ENCODE measurements at regions not wholly inside any gene's neighbourhood (a gene's known extent, or its start where the extent isn't known, plus 50 kb on each side); places are given as distances from the start of the nearest gene placed in this dataset.

GRCh38 chr2:30336978-30337841 is 105.9 kb downstream of the LBH start:
- peak overlapping the region; percentile 11; the same call in 1 of the 2 replicates for H3K4me3 ChIP-seq (ENCODE audit: low read length)
- peak; percentile 76 for DNase-seq (ENCODE audit: low read depth, low spot score)

- no peak for DNase-seq (ENCODE audit: low read depth, low spot score)
- H3K4me3 ChIP-seq (ENCODE audit: low read length) = no peak overlapping the region
Observed at GRCh38 chr2:30338475-30338874, 107.1 kb downstream of the LBH start.

DNA sequence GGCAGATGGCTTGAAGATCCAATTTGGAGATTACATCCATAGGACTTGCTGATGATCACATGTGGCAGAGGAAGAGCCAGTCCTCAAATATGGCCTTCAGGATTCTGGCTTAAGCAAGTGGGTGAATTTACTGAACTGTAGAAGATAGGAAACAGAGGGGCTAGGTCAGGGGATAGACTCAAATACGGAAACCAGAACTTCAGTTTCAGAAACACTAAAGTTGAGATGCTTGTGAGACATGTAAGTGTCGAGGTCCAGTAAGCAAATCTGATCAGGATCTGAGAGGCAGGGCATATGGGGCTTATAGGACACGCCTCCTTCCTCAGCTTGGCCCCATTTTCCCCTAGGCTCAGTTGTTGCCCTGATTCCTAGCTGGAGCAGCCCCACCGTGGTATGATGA is 107.7 kb downstream of the LBH start:
- H3K4me3 ChIP-seq (ENCODE audit: low read length) = no peak overlapping the region
- no peak for DNase-seq (ENCODE audit: low read depth, low spot score)

DNA sequence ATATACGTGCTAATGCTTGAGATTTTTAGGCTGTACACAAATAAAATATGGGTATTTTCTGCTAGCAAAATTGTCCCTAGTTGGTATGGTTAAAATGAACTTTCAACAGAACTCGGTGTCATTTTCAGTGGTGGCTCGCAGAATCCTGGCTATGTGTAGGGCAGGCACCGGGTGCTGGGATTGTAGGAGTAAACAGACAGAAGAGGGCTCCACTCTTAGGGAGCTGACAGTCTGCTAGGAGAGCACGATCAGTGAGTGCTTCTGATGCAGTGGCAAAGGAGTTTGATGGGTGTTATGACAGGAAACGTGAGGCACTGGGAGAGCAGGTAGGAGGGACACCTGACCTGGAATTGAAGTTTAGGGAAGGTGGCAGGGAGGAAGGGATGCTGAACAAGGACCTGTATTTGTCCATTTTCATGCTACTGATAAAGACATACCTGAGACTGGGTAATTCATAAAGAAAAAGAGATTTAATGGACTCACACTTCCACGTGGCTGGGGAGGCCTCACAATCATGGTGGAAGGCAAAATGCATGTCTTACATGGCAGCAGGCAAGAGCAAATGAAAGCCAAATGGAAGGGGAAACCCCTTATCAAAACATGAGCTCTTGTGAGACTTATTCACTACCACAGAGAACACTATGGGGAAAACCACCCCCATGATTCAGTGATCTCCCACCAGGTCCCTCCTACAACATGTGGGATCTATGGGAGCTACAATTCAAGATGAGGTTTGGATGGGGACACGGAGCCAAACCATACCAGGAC is 105.4 kb upstream of the LCLAT1 start:
- no peak for DNase-seq (ENCODE audit: low read depth, low spot score)
- no peak overlapping the region for H3K4me3 ChIP-seq (ENCODE audit: low read length)

DNA sequence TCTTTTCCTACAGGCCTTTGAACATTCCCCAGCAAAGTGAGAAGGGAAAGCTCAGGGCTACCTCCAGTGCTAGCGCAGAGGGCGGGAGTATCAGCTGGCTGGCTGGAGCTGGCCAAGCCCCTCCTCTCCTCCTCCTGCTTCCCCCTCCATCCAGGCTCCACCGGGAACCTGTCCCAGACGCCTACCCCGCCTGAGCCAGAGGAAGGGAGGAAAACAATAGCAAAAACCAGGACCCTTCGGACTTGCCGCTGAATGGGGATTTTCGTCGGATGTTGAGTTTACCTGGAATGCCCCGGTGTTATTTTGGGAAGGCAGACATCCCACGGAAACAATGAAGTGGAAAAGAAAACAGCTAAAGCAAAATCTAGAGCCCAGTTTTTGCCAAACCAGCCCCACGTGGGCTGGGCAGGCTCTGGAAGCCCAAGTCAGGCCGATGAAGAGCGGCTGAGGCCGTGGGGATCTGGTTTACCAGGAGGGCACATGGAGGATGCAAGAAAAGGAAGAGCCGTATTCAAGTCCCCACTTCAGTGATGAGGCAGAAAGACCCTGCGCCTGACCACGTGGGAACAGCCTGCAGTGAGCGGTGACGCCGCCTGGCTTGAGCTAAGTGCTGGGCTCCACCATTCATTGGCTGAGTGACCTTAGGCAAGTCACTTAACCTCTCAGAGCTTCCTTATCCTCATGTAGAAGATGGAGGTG is 100.4 kb upstream of the LCLAT1 start:
- H3K4me3 ChIP-seq (ENCODE audit: low read length) = no peak overlapping the region
- DNase-seq (ENCODE audit: low read depth, low spot score) = no peak

DNA sequence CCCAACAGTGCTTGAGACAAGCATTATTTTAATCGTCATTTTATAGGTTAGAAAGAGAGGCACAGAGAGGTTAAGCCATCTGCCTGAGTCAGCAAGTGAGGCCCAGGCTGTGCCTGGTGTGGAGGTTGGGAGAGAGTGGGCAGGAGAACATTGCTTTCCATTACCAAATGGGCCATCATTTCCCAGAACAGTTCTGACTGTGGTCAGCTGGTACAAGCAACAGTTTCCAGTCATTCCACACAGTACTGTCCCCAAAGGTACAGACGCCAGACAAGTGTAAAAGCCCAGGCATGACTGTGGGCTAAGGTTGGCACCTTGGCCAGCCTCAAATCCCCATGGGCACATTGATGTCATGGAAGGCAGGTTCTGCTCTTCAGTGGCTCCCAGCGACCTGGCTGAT is 98.2 kb upstream of the LCLAT1 start:
- no peak overlapping the region for H3K4me3 ChIP-seq (ENCODE audit: low read length)
- no peak for DNase-seq (ENCODE audit: low read depth, low spot score)

GRCh38 chr2:30349691-30350090 is 97.4 kb upstream of the LCLAT1 start:
- no peak overlapping the region for H3K4me3 ChIP-seq (ENCODE audit: low read length)
- no peak for DNase-seq (ENCODE audit: low read depth, low spot score)

GRCh38 chr2:30351116-30351515 is 95.9 kb upstream of the LCLAT1 start:
- DNase-seq (ENCODE audit: low read depth, low spot score) = no peak
- H3K4me3 ChIP-seq (ENCODE audit: low read length) = no peak overlapping the region

DNA sequence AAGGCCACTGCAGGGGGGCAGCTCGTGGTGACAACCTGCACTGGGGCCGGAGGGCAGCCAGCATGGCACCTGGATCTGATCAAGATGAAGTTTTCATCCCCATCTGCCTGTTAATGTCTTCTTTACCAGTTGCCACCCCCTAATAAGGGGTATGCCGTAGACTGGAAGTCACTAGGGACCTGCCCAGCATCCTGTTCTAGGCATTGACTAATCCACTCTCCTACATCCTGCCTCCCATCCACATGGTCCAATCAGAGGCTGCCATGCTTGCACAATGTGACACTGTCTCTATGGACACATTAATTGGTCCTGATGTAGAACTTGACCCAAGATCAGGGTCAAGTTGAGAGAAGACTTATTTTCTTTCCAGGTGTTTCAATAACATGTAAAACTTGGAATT is 95.1 kb upstream of the LCLAT1 start:
- no peak for DNase-seq (ENCODE audit: low read depth, low spot score)
- no peak overlapping the region for H3K4me3 ChIP-seq (ENCODE audit: low read length)

DNA sequence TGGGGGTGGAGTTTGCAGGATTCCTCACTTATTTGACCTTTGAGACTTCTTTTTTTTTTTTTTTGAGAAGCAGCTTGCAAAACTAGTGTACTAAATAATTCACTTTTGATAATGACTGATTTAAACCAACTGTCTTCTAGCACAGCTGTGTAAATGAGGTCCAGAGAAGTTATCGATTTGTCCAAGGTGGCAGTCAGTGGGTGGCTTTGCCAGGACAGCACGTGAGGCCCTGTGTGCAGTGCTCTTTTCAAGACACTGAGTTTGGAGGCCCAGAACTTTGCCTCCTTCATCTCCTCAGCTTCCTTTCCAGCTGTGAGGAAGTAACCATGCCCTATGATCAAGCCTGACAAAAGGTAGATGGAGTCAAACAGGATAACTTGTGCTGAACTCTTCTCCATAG is 92.9 kb upstream of the LCLAT1 start:
- no peak for DNase-seq (ENCODE audit: low read depth, low spot score)
- no peak overlapping the region for H3K4me3 ChIP-seq (ENCODE audit: low read length)

DNA sequence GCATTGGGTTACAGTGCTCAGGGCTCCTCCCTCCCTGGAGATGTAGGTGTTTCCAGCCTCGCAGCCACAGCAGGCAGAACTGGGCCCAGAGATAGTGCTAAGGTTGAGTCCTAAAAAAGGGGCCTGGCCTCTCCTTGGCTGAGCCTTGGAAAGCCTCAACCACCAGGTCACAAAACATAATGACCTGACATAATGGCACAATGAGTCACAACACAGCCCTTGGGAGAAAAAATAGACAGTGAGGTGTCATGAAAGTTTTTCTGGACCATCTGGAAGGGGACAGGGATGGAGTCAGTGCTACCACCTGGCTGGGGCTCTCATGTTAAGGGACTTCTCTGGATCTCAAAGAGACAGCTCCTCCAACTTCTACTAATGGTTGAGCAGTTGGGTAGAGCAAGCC is 92.4 kb upstream of the LCLAT1 start:
- H3K4me3 ChIP-seq (ENCODE audit: low read length) = no peak overlapping the region
- no peak for DNase-seq (ENCODE audit: low read depth, low spot score)

DNA sequence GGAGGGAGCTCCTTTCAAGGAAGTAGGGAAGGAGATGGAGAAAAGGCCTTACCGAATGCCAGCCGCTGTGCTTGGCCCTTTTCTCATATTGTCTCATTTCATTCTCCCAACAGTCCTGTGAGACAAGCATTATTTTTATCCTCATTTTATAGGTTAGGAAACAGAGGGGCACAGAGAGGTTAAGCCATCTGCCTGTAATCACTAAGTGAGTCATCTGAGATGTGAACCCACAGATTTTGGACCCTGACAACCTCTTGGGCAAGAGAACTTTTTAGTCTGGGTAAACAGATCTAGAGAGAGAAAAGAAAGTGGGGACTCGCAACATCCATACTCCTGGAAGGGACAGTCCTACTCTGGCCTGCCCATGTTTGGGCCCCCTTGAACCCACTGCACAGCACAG is 91.7 kb upstream of the LCLAT1 start:
- H3K4me3 ChIP-seq (ENCODE audit: low read length) = no peak overlapping the region
- no peak for DNase-seq (ENCODE audit: low read depth, low spot score)

GRCh38 chr2:30356071-30356470 is 91.0 kb upstream of the LCLAT1 start:
- no peak overlapping the region for H3K4me3 ChIP-seq (ENCODE audit: low read length)
- no peak for DNase-seq (ENCODE audit: low read depth, low spot score)

GRCh38 chr2:30356776-30357175 is 90.3 kb upstream of the LCLAT1 start:
- no peak overlapping the region for H3K4me3 ChIP-seq (ENCODE audit: low read length)
- no peak for DNase-seq (ENCODE audit: low read depth, low spot score)

DNA sequence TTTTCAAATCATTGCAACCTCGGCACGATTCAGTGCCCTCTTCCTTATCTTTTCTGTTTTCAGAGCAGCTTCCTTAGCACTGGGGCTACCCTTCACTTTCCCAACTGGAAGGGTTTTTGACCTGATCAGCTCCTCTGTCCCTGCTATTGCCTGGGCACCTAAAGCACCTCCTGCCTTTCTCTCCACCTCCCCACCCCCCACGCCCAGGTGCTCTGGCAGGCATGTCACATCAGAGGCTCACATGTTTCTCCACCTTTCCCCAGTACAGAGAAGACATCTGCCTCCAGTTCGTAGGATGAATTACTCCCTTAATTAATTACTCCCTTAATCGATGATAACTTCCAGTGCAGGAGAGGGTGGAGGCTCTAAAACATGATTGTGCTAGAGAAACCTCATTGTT is 88.7 kb upstream of the LCLAT1 start:
- no peak for DNase-seq (ENCODE audit: low read depth, low spot score)
- no peak overlapping the region for H3K4me3 ChIP-seq (ENCODE audit: low read length)

DNA sequence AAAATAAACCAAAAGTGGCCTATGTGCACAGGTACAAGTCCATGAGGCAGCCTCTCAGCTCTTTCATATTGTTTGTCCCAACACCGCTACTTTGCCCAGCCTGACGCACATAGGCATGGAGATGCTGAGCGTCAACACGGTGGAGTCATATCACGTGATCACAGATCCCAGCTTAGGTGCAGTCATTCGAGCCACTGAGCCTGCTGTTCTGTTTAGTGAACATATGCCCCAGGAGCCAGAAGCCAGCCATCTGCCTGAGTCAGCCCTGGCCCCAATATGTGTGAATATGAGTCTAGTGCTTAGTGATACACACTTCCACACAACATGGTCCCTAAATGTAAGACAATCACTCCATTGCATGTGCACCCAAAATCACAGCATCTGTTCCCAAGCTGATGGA is 88.2 kb upstream of the LCLAT1 start:
- DNase-seq (ENCODE audit: low read depth, low spot score) = no peak
- no peak overlapping the region for H3K4me3 ChIP-seq (ENCODE audit: low read length)

- DNase-seq (ENCODE audit: low read depth, low spot score) = no peak
- no peak overlapping the region for H3K4me3 ChIP-seq (ENCODE audit: low read length)
Observed at GRCh38 chr2:30359644-30360167, 87.3 kb upstream of the LCLAT1 start.

GRCh38 chr2:30361751-30362394 is 85.2 kb upstream of the LCLAT1 start:
- no peak for DNase-seq (ENCODE audit: low read depth, low spot score)
- no peak overlapping the region for H3K4me3 ChIP-seq (ENCODE audit: low read length)

DNA sequence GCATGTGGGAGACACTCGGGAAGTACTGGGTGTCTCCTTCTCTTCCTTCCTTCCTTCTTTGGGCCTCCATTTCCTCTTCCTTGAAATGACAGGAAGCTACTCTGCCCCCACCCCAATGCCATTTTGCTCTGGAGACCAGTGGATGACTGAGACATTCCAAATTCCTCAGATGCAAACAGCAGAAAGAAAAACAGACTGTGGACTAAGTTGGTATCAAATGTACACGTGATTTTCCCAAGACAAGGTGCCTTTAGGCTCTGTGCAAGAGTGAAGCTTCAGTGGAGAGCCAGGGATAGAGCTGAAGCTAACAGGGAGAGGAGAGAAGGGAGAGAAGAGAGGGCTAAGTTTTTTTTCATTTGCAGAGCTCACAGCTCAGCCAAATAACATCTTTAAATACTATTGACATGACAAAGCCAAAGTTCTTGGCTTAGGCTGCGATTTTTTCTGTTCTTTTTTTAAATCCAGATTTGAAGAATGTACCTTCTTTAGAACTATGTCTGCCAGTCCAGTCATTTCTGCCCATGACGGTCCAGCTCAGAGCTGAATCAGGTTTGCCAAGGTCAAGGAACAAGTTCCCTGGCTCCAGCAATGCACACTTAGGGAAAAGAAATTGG is 84.5 kb upstream of the LCLAT1 start:
- no peak overlapping the region for H3K4me3 ChIP-seq (ENCODE audit: low read length)
- DNase-seq (ENCODE audit: low read depth, low spot score) = no peak
